ENCODE measurements at regions not wholly inside any gene's neighbourhood (a gene's known extent, or its start where the extent isn't known, plus 50 kb on each side); places are given as distances from the start of the nearest gene placed in this dataset.

DNA sequence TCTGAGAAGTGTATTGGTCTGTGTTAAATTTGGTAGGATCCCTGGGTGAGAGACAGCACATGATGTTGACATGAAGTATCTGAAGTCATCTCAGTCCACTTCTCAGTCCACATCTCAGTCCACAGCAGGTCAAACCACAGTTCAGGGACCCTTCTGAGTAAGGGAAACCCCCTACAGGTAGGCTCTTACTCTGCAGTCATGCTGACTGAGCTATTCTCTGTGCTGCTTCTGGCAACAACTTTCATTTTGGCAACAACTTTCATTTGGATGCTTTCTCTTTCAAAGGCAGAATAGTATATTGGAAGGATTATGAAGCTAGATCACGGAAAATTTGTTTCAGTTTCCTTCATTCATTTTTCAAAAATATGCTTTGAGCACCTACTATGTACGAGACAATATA, 178.2 kb upstream of the GOLIM4 start:
- Histone ChIP-seq H3K27ac (ENCODE audit: low read depth in 1 of 2, low read length in 1 of 2) (no peak overlapping the region), H3K9ac (ENCODE audit: insufficient read depth in 1 of 2, low read length in 2 of 2) (no peak overlapping the region), H3K27me3 (ENCODE audit: control insufficient read depth in 3 of 3, insufficient read depth in 3 of 3, low read length in 2 of 3) (no peaks in the 10 kb centered on the region), H3K36me3 (ENCODE audit: control insufficient read depth in 4 of 4, insufficient read depth in 4 of 4, low read length in 4 of 4) (peaks cover 0 to 3% (median 0%) of the 10 kb centered on the region in 4 donors), H3K4me3 (no peak overlapping the region), H3K9me3 (ENCODE audit: control insufficient read depth in 4 of 4, insufficient read depth in 3 of 4, low read length in 3 of 4) (no peaks in the 10 kb centered on the region), H3K4me1 (ENCODE audit: control insufficient read depth in 5 of 5, insufficient read depth in 5 of 5, low read length in 5 of 5) (no peaks in the 10 kb centered on the region)
- TF ChIP-seq, protein P1, sequence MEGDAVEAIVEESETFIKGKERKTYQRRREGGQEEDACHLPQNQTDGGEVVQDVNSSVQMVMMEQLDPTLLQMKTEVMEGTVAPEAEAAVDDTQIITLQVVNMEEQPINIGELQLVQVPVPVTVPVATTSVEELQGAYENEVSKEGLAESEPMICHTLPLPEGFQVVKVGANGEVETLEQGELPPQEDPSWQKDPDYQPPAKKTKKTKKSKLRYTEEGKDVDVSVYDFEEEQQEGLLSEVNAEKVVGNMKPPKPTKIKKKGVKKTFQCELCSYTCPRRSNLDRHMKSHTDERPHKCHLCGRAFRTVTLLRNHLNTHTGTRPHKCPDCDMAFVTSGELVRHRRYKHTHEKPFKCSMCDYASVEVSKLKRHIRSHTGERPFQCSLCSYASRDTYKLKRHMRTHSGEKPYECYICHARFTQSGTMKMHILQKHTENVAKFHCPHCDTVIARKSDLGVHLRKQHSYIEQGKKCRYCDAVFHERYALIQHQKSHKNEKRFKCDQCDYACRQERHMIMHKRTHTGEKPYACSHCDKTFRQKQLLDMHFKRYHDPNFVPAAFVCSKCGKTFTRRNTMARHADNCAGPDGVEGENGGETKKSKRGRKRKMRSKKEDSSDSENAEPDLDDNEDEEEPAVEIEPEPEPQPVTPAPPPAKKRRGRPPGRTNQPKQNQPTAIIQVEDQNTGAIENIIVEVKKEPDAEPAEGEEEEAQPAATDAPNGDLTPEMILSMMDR (IDR thresholded peaks at IDR 0.05; ENCODE audit: control extremely low read depth, extremely low read depth): no peak
- no peak for DNase-seq
- 90 to 96% methylated on average over 2 of the region's 2 CpGs for WGBS, 2 donors
- ATAC-seq (ENCODE audit: insufficient read depth, low FRiP score): no peak

DNA sequence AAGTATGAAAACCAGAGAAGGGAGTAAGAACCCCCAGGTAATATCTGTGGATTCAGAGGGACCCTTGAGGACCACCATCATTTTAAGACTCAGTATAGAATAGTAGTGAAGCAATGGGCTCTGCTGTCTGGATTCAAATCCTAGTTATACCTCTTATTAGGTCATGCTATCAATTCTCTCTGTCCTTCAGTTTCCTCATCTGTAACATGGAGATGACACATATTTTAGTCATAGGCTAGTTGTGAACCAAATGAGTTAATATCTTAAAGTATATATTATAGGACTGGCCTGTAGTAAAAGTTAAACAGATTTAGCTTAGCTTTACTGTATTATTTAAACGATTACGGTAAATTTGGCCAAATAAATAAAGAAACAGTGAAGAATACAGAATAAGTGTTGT, 177.3 kb upstream of the GOLIM4 start:
- H3K27ac ChIP-seq (ENCODE audit: low read depth in 1 of 2, low read length in 1 of 2): no peak overlapping the region
- no peak overlapping the region for H3K4me3 ChIP-seq
- ATAC-seq (ENCODE audit: insufficient read depth, low FRiP score): no peak
- 96 to 97% methylated on average over 2 of the region's 2 CpGs for WGBS, 2 donors
- no peaks in the 10 kb centered on the region for H3K4me1 ChIP-seq (ENCODE audit: control insufficient read depth in 5 of 5, insufficient read depth in 5 of 5, low read length in 5 of 5)
- H3K27me3 ChIP-seq (ENCODE audit: control insufficient read depth in 3 of 3, insufficient read depth in 3 of 3, low read length in 2 of 3): no peaks in the 10 kb centered on the region
- TF ChIP-seq, protein P1 (IDR thresholded peaks at IDR 0.05; ENCODE audit: control extremely low read depth, extremely low read depth): no peak
- no peak overlapping the region for H3K9ac ChIP-seq (ENCODE audit: insufficient read depth in 1 of 2, low read length in 2 of 2)
- H3K36me3 ChIP-seq (ENCODE audit: control insufficient read depth in 4 of 4, insufficient read depth in 4 of 4, low read length in 4 of 4): peaks cover 0 to 3% (median 0%) of the 10 kb centered on the region in 4 donors
- no peak for DNase-seq
- no peaks in the 10 kb centered on the region for H3K9me3 ChIP-seq (ENCODE audit: control insufficient read depth in 4 of 4, insufficient read depth in 3 of 4, low read length in 3 of 4)

DNA sequence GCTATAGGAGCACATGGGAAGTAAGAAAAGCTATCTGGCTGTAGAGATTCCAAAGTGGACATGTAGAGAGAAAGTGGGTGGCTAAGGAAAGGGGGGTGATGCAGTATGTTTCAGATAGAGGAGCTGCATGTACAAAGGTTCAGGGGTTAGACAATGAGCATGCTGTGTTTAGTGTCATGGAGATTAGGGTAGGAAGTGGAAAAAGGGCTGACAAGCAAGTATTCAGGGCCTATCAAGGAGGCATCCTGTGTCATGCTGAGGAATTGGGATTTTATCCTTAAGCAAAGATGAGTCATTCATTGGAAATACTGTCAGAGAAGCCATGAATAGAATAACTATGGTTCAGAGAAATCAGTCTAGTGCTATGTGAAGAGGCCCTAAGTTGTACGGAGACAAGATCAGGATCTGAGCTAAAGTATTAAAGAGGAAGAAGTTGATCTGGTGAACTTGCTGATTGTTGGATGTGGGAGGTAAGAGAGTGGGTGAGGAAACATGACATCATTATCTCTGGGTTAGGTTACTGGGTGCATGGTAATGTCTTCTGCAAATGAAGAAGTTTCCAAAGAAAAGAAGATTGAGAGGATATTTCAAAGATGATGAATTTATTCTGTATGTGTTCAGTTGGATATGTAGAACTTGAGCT, 176.7 kb upstream of the GOLIM4 start:
- 87 to 94% methylated on average over 1 of the region's 1 CpG for WGBS, 2 donors
- no peak overlapping the region for H3K27ac ChIP-seq (ENCODE audit: low read depth in 1 of 2, low read length in 1 of 2)

More for the DNA sequence above, 176.7 kb upstream of the GOLIM4 start:
- Histone ChIP-seq H3K4me1 (ENCODE audit: control insufficient read depth in 5 of 5, insufficient read depth in 5 of 5, low read length in 5 of 5) (no peaks in the 10 kb centered on the region), H3K4me3 (no peak overlapping the region), H3K9me3 (ENCODE audit: control insufficient read depth in 4 of 4, insufficient read depth in 3 of 4, low read length in 3 of 4) (no peaks in the 10 kb centered on the region), H3K36me3 (ENCODE audit: control insufficient read depth in 4 of 4, insufficient read depth in 4 of 4, low read length in 4 of 4) (peaks cover 0 to 3% (median 0%) of the 10 kb centered on the region in 4 donors), H3K9ac (ENCODE audit: insufficient read depth in 1 of 2, low read length in 2 of 2) (no peak overlapping the region), H3K27me3 (ENCODE audit: control insufficient read depth in 3 of 3, insufficient read depth in 3 of 3, low read length in 2 of 3) (no peaks in the 10 kb centered on the region)
- ATAC-seq (ENCODE audit: insufficient read depth, low FRiP score) (no peak), DNase-seq (no peak)
- TF ChIP-seq, protein P1 (IDR thresholded peaks at IDR 0.05; ENCODE audit: control extremely low read depth, extremely low read depth): no peak
